Mammary epithelial cell (primary cell): ENCODE measurements at regions not wholly inside any gene's neighbourhood (a gene's known extent, or its start where the extent isn't known, plus 50 kb on each side); places are given as distances from the start of the nearest gene placed in this dataset.

ENCODE experiments used
- CTCF ChIP-seq, 2 donors: IDR thresholded peaks in 1 of 2; conservative IDR thresholded peaks in 1 of 2; 2 replicates each; pipeline ENCODE4 v1.5.1; 2011 to 2012; ENCODE audit warnings: inconsistent platforms in 2 of 2, low read length in 2 of 2, mild to moderate bottlenecking in 2 of 2, control low read depth in 1 of 2, low read depth in 1 of 2; ENCODE audit not compliant: insufficient read depth in 1 of 2; ENCODE audit errors: extremely low read depth in 1 of 2
- EZH2 ChIP-seq: IDR thresholded peaks from 2 replicates; pipeline ENCODE4 v1.6.1; 2012; ENCODE audit warnings: low read length, inconsistent platforms, borderline replicate concordance

GRCh38 chr5:29720954-29721353 is 1472.5 kb upstream of the CDH6 start:
- TF ChIP-seq EZH2: no peak
- no peak for TF ChIP-seq CTCF (conservative IDR thresholded peaks at IDR 0.05 in 1 of 2, IDR thresholded peaks at IDR 0.05 in 1 of 2; ENCODE audit: extremely low read depth in 1 of 2, insufficient read depth in 1 of 2, low read depth in 1 of 2, low read length in 2 of 2)
